HCT116 (cell line): ENCODE measurements at regions not wholly inside any gene's neighbourhood (a gene's known extent, or its start where the extent isn't known, plus 50 kb on each side); places are given as distances from the start of the nearest gene placed in this dataset.

Experiments used
- ATAC-seq: fragments of 200-7000 bp; cut with Tn5 transposase; 2 replicates; pipeline ENCODE4 v1.9.1; 2020; ENCODE audit warnings: mild to moderate bottlenecking, moderate library complexity
- BruUV-seq: library from RNA; stranded (reverse); fragments of 400-500 nt; replicated peaks from 2 replicates; lab custom pipeline; 2021; lab: Mats Ljungman, UMichigan
- CTCF ChIA-PET: fragments of 300-600 bp; sonication (Branson Sonifier 250); formaldehyde crosslinking; loops from one replicate; lab custom pipeline; 2021; ENCODE audit warnings: antibody characterized with exemption; lab: Charles Lee
- POLR2A ChIA-PET: fragments of 300-600, 350-600 bp; sonication (Branson Sonifier 250); formaldehyde crosslinking; loops from one replicate; lab custom pipeline; 2021; ENCODE audit warnings: antibody characterized with exemption; lab: Charles Lee
- RAD21 ChIA-PET, 2 experiments: fragments of 300-600 bp; sonication (Branson Sonifier 250); formaldehyde crosslinking; loops; one replicate each; lab custom pipeline; 2023; ENCODE audit warnings: low total read pairs in 2 of 2; ENCODE audit not compliant: uncharacterized antibody in 2 of 2, unreplicated experiment in 2 of 2, low non-redundant PET in 1 of 2; lab: Charles Lee
- DNase-seq: peaks from one replicate; pipeline ENCODE4 v3.0.0-alpha.2; 2010; ENCODE audit warnings: low read depth, low spot score
- H2AFZ ChIP-seq: fragments of 200-600 bp; shearing (Covaris generic), sonication (generic); 2 replicates; pipeline ENCODE4 v1.6.1; 2017; ENCODE audit warnings: low read depth, mixed run types, mixed read lengths, antibody characterized with exemption, low read length; ENCODE audit not compliant: poor library complexity, severe bottlenecking
- H3K27ac ChIP-seq: 2 replicates; pipeline ENCODE4 v1.5.1; 2012; ENCODE audit warnings: low read depth, low read length
- H3K27me3 ChIP-seq: fragments of 200-600 bp; sonication (generic); 2 replicates; pipeline ENCODE4 v1.6.1; 2016; ENCODE audit warnings: mixed run types, low read length, mixed read lengths; ENCODE audit not compliant: insufficient read depth
- H3K36me3 ChIP-seq, 2 experiments: fragments of 200-500 bp in 1 of 2; fragments of 200-600 bp in 1 of 2; sonication (Bioruptor generic) in 1 of 2; sonication (generic) in 1 of 2; 2 replicates each; pipeline versions ENCODE4 v1.5.1 to v1.6.1; 2014 to 2016; ENCODE audit warnings: low read length in 2 of 2, inconsistent platforms in 1 of 2, mixed read lengths in 1 of 2, mixed run types in 1 of 2; ENCODE audit not compliant: insufficient read depth in 2 of 2, control insufficient read depth in 1 of 2
- H3K4me1 ChIP-seq, 2 experiments: fragments of 200-600 bp in 1 of 2; sonication (generic) in 1 of 2; 2 replicates each; pipeline versions ENCODE4 v1.5.1 to v1.6.1; 2012 to 2017; ENCODE audit warnings: low read length in 2 of 2, inconsistent platforms in 1 of 2, mild to moderate bottlenecking in 1 of 2, mixed read lengths in 1 of 2, mixed run types in 1 of 2, moderate library complexity in 1 of 2; ENCODE audit not compliant: insufficient read depth in 2 of 2, control insufficient read depth in 1 of 2
- H3K4me2 ChIP-seq: fragments of 200-600 bp; sonication (generic); 2 replicates; pipeline ENCODE4 v1.6.1; 2017; ENCODE audit warnings: mixed run types, low read length, mixed read lengths
- H3K4me3 ChIP-seq, 2 experiments: fragments of 200-600 bp in 1 of 2; sonication (generic) in 1 of 2; replicated peaks in 1 of 2; 2 replicates each; pipeline ENCODE4 v1.5.1; 2011 to 2016; ENCODE audit warnings: low read length in 2 of 2, control low read depth in 1 of 2, low read depth in 1 of 2, mild to moderate bottlenecking in 1 of 2, mixed read lengths in 1 of 2, mixed run types in 1 of 2
- H3K79me2 ChIP-seq: fragments of 200-600 bp; sonication (generic); 2 replicates; pipeline ENCODE4 v1.6.1; 2017; ENCODE audit warnings: mild to moderate bottlenecking, mixed run types, low read length, moderate library complexity, mixed read lengths; ENCODE audit not compliant: insufficient read depth
- H3K9ac ChIP-seq: fragments of 200-600 bp; sonication (generic); 2 replicates; pipeline ENCODE4 v1.6.1; 2016; ENCODE audit warnings: low read length, mixed read lengths
- H3K9me2 ChIP-seq: fragments of 200-600 bp; sonication (generic), shearing (Covaris generic); 2 replicates; pipeline ENCODE4 v1.6.1; 2017; ENCODE audit warnings: mixed run types, mild to moderate bottlenecking, moderate library complexity; ENCODE audit not compliant: insufficient read depth
- H3K9me3 ChIP-seq, 2 experiments: fragments of 200-500 bp in 1 of 2; fragments of 200-600 bp in 1 of 2; sonication (Bioruptor generic) in 1 of 2; sonication (generic) in 1 of 2; 2 replicates each; pipeline ENCODE4 v1.6.1; 2014 to 2017; ENCODE audit warnings: low read length in 2 of 2, mixed read lengths in 2 of 2, inconsistent platforms in 1 of 2, low read depth in 1 of 2, mild to moderate bottlenecking in 1 of 2, mixed run types in 1 of 2, moderate library complexity in 1 of 2; ENCODE audit not compliant: control insufficient read depth in 1 of 2, insufficient read depth in 1 of 2
- H4K20me1 ChIP-seq: fragments of 200-600 bp; sonication (generic), shearing (Covaris generic); 2 replicates; pipeline ENCODE4 v1.6.1; 2017; ENCODE audit warnings: mixed run types, mild to moderate bottlenecking, moderate library complexity; ENCODE audit not compliant: insufficient read depth
- CEBPB ChIP-seq: IDR thresholded peaks from 2 replicates; pipeline ENCODE4 v1.6.1; 2012; ENCODE audit warnings: low read depth
- EGR1 ChIP-seq: IDR thresholded peaks from 2 replicates; pipeline ENCODE4 v1.6.1; 2012; ENCODE audit warnings: low read depth
- ELF1 ChIP-seq: IDR thresholded peaks from 2 replicates; pipeline ENCODE4 v1.6.1; 2012; ENCODE audit warnings: low read depth, borderline replicate concordance
- EZH2 ChIP-seq: fragments of 200-600 bp; sonication (generic); IDR thresholded peaks from 2 replicates; pipeline ENCODE4 v1.6.1; 2017; ENCODE audit warnings: antibody characterized with exemption, mixed run types
- EZH2phosphoT487 ChIP-seq: fragments of 200-600 bp; IDR thresholded peaks from 2 replicates; pipeline ENCODE4 v1.6.1; 2018; ENCODE audit warnings: antibody characterized with exemption, borderline replicate concordance
- FOSL1 ChIP-seq: IDR thresholded peaks from 2 replicates; pipeline ENCODE4 v1.6.1; 2012; ENCODE audit warnings: low read depth
- JUND ChIP-seq: IDR thresholded peaks from 2 replicates; pipeline ENCODE4 v1.6.1; 2012
- POLR2A ChIP-seq: IDR thresholded peaks from 2 replicates; pipeline ENCODE4 v1.7.0; 2011; ENCODE audit warnings: borderline replicate concordance; ENCODE audit not compliant: insufficient read depth, insufficient read length; ENCODE audit errors: extremely low read depth
- POLR2AphosphoS5 ChIP-seq: IDR thresholded peaks from 2 replicates; pipeline ENCODE4 v1.6.1; 2011; ENCODE audit warnings: mild to moderate bottlenecking, low read depth, low read length, moderate library complexity
- RAD21 ChIP-seq: IDR thresholded peaks from 2 replicates; pipeline ENCODE4 v1.6.1; 2012; ENCODE audit warnings: low read depth, mild to moderate bottlenecking
- SIN3A ChIP-seq: IDR thresholded peaks from 2 replicates; pipeline ENCODE4 v1.6.1; 2012; ENCODE audit warnings: low read depth
- SP1 ChIP-seq: IDR thresholded peaks from 2 replicates; pipeline ENCODE4 v1.6.1; 2012; ENCODE audit warnings: low read depth
- SRF ChIP-seq: IDR thresholded peaks from 2 replicates; pipeline ENCODE4 v1.6.1; 2012; ENCODE audit warnings: low read depth
- TCF7L2 ChIP-seq: IDR thresholded peaks from 2 replicates; pipeline ENCODE4 v1.7.0; 2011; ENCODE audit warnings: borderline replicate concordance, inconsistent platforms; ENCODE audit not compliant: insufficient read depth, insufficient read length; ENCODE audit errors: extremely low read depth
- YY1 ChIP-seq: IDR thresholded peaks from 2 replicates; pipeline ENCODE4 v1.6.1; 2011; ENCODE audit warnings: low read length, low read depth, moderate library complexity, mild to moderate bottlenecking; ENCODE audit not compliant: insufficient replicate concordance; ENCODE audit errors: extremely low read depth
- ZNF274 ChIP-seq: fragments of 200-500 bp; sonication (Bioruptor generic); IDR thresholded peaks from 2 replicates; pipeline ENCODE4 v1.6.1; 2014; ENCODE audit warnings: mild to moderate bottlenecking, low read depth, low read length, inconsistent platforms
- intact Hi-C: fragments of 100-400 bp; cut with micrococcal nuclease; formaldehyde crosslinking; loops from 2 replicates; pipeline ENCODE4 v1.10.0; 2022
- TF ChIP-seq, protein P1 (sequence below): IDR thresholded peaks from 2 replicates; pipeline ENCODE4 v1.6.1; 2011; ENCODE audit warnings: mild to moderate bottlenecking, low read length, moderate library complexity; ENCODE audit not compliant: insufficient replicate concordance; ENCODE audit errors: extremely low read depth
- TF ChIP-seq, protein P2 (sequence below): IDR thresholded peaks from 2 replicates; pipeline ENCODE4 v1.6.1; 2012
- TF ChIP-seq, protein P3 (sequence below): IDR thresholded peaks from 2 replicates; pipeline ENCODE4 v1.6.1; 2012; ENCODE audit warnings: low read depth
- TF ChIP-seq, protein P4 (sequence below): IDR thresholded peaks from 2 replicates; pipeline ENCODE4 v1.6.1; 2012

DNA sequence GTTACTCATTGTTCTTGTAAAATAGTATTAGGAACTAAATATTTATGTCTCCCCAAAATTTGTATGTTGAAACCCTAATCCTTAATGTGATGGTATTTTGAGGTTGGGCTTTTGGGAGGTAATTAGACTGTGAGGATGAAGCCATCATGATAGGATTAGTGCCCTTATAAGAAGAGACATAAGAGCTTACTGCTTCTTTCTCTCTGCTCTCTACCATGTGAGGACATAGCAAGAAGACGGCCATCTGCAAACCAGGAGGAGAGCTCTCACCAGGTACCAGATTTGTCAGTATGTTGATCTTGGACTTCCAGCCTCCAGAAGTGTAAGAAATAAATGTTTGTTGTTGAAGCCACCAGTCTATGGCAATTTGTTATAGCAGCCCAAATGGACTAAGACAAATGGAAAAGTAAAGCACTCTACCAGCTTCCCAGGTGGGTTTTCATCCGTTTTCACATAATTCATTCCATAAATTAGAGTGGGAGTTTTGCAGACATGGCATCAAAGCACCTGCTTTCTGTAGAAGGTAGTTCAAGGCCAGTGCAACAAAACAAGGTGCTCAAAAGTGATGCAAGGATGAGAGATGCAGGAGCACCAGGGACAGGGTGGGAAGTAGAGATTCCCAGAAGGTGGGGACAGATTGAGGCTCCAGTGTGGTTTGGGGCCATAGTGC is 70.7 kb downstream of the MYCN start (continued):
- TF ChIP-seq, protein P1, sequence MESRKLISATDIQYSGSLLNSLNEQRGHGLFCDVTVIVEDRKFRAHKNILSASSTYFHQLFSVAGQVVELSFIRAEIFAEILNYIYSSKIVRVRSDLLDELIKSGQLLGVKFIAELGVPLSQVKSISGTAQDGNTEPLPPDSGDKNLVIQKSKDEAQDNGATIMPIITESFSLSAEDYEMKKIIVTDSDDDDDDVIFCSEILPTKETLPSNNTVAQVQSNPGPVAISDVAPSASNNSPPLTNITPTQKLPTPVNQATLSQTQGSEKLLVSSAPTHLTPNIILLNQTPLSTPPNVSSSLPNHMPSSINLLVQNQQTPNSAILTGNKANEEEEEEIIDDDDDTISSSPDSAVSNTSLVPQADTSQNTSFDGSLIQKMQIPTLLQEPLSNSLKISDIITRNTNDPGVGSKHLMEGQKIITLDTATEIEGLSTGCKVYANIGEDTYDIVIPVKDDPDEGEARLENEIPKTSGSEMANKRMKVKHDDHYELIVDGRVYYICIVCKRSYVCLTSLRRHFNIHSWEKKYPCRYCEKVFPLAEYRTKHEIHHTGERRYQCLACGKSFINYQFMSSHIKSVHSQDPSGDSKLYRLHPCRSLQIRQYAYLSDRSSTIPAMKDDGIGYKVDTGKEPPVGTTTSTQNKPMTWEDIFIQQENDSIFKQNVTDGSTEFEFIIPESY = no peak
- TF ChIP-seq EZH2phosphoT487 = no peak
- TF ChIP-seq, protein P2, sequence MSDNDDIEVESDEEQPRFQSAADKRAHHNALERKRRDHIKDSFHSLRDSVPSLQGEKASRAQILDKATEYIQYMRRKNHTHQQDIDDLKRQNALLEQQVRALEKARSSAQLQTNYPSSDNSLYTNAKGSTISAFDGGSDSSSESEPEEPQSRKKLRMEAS = no peak
- TF ChIP-seq SIN3A = no peak

DNA sequence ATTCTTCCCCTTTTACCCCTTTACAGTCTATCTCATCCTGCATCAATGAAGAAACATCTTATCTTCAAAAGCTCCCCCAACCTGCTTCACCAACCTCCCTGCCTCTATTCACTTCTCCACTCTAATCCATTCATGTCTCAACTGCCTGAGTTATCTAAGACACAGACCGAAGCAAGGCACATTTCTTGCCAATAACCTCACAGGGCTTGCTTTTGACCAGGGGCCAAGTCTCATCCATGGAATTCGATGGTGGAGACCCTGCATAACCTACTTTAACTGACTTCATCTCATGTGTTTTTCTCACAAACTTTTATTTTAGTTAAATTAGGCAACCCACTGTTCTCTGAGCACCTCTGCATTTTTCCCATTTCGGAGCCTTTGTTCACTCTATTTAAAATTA is 69.7 kb downstream of the MYCN start:
- Histone ChIP-seq H3K79me2 (no peaks in the 10 kb centered on the region), H3K4me3 (no peak overlapping the region), H3K27me3 (peaks cover 15% of the 10 kb centered on the region), H3K4me2 (no peak overlapping the region), H3K9me3 (no peaks in the 10 kb centered on the region), H3K4me1 (peaks cover 7 to 11% of the 10 kb centered on the region in 2 experiments; a peak in 3 of 4 replicates), H3K36me3 (no peaks in the 10 kb centered on the region), H3K9ac (no peak overlapping the region), H2AFZ (no peak overlapping the region), H4K20me1 (no peaks in the 10 kb centered on the region), H3K27ac (no peak overlapping the region), H3K9me2 (no peaks in the 10 kb centered on the region)
- RAD21 ChIA-PET = no interaction called here
- intact Hi-C loops = no loop called here
- CTCF ChIA-PET = no interaction called here
- POLR2A ChIA-PET = no interaction called here
- DNase-seq (no peak), ATAC-seq (no peak)
- BruUV-seq = no TSS peak
- TF ChIP-seq, protein P3, sequence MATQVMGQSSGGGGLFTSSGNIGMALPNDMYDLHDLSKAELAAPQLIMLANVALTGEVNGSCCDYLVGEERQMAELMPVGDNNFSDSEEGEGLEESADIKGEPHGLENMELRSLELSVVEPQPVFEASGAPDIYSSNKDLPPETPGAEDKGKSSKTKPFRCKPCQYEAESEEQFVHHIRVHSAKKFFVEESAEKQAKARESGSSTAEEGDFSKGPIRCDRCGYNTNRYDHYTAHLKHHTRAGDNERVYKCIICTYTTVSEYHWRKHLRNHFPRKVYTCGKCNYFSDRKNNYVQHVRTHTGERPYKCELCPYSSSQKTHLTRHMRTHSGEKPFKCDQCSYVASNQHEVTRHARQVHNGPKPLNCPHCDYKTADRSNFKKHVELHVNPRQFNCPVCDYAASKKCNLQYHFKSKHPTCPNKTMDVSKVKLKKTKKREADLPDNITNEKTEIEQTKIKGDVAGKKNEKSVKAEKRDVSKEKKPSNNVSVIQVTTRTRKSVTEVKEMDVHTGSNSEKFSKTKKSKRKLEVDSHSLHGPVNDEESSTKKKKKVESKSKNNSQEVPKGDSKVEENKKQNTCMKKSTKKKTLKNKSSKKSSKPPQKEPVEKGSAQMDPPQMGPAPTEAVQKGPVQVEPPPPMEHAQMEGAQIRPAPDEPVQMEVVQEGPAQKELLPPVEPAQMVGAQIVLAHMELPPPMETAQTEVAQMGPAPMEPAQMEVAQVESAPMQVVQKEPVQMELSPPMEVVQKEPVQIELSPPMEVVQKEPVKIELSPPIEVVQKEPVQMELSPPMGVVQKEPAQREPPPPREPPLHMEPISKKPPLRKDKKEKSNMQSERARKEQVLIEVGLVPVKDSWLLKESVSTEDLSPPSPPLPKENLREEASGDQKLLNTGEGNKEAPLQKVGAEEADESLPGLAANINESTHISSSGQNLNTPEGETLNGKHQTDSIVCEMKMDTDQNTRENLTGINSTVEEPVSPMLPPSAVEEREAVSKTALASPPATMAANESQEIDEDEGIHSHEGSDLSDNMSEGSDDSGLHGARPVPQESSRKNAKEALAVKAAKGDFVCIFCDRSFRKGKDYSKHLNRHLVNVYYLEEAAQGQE = no peak
- TF ChIP-seq JUND = no peak
- TF ChIP-seq TCF7L2 = no peak
- no peak for TF ChIP-seq YY1
- TF ChIP-seq, protein P2 = no peak
- TF ChIP-seq EZH2 = no peak
- no peak for TF ChIP-seq EZH2phosphoT487
- no peak for TF ChIP-seq CEBPB
- no peak for TF ChIP-seq POLR2A
- TF ChIP-seq ZNF274 = no peak
- TF ChIP-seq SRF = no peak
- TF ChIP-seq EGR1 = no peak
- no peak for TF ChIP-seq ELF1
- TF ChIP-seq POLR2AphosphoS5 = no peak
- TF ChIP-seq, protein P4, sequence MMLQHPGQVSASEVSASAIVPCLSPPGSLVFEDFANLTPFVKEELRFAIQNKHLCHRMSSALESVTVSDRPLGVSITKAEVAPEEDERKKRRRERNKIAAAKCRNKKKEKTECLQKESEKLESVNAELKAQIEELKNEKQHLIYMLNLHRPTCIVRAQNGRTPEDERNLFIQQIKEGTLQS = no peak
- TF ChIP-seq FOSL1 = no peak
- TF ChIP-seq RAD21 = no peak
- TF ChIP-seq SIN3A = no peak
- TF ChIP-seq SP1 = no peak
